ENCODE measurements at regions not wholly inside any gene's neighbourhood (a gene's known extent, or its start where the extent isn't known, plus 50 kb on each side); places are given as distances from the start of the nearest gene placed in this dataset.

GRCh38 chr5:38011668-38012188 is 171.9 kb upstream of the GDNF start:
- CTCF ChIA-PET: interaction anchor here (0.5 to 1.0 kb wide), 3 partner anchors 45 to 774 kb away, joined by 3 to 4 read pairs (median 3); no protein-coding TSS in a partner anchor
- POLR2A ChIA-PET: no interaction called here

GRCh38 chr5:38009749-38010358 is 170.0 kb upstream of the GDNF start:
- H3K36me3 ChIP-seq (ENCODE audit: control insufficient read depth in 2 of 2, insufficient read depth in 1 of 2, low read length in 2 of 2): no peaks in the 10 kb centered on the region
- H3K27ac ChIP-seq (ENCODE audit: extremely low read depth, low read depth, low read length): no peak overlapping the region; the same call in 1 of the 2 replicates
- no peak for TF ChIP-seq ZNF391 (tag by site-specific recombination; IDR thresholded peaks at IDR 0.05; ENCODE audit: borderline replicate concordance, low read depth)
- no peak for TF ChIP-seq ZBTB17 (tag by site-specific recombination; IDR thresholded peaks at IDR 0.05)
- TF ChIP-seq ZSCAN23 (tag by site-specific recombination; IDR thresholded peaks at IDR 0.05): no peak
- TF ChIP-seq ZNF654 (tag by site-specific recombination; IDR thresholded peaks at IDR 0.05; ENCODE audit: low read depth): no peak
- no peak for TF ChIP-seq ZNF626 (tag by site-specific recombination; IDR thresholded peaks at IDR 0.05)
- TF ChIP-seq ZFP41 (tag by site-specific recombination; IDR thresholded peaks at IDR 0.05; ENCODE audit: borderline replicate concordance): no peak
- TF ChIP-seq ELK4 (IDR thresholded peaks at IDR 0.05; ENCODE audit: borderline replicate concordance, low read depth, low read length): no peak
- no peak for TF ChIP-seq ZNF221 (tag by site-specific recombination; IDR thresholded peaks at IDR 0.05; ENCODE audit: borderline replicate concordance)
- TF ChIP-seq ZNF791 (tag by site-specific recombination; IDR thresholded peaks at IDR 0.05): no peak
- TF ChIP-seq ZNF624 (tag by site-specific recombination; IDR thresholded peaks at IDR 0.05): no peak
- TF ChIP-seq ZIC2 (tag by site-specific recombination; IDR thresholded peaks at IDR 0.05): no peak
- TF ChIP-seq ZNF10 (tag by site-specific recombination; IDR thresholded peaks at IDR 0.05): no peak
- TF ChIP-seq ZNF843 (tag by site-specific recombination; IDR thresholded peaks at IDR 0.05): no peak
- TF ChIP-seq ZNF398 (tag by site-specific recombination; IDR thresholded peaks at IDR 0.05): no peak
- TF ChIP-seq ATF2 (tag by site-specific recombination; IDR thresholded peaks at IDR 0.05; ENCODE audit: low read depth): no peak
- no peak for TF ChIP-seq SP2 (tag by site-specific recombination; IDR thresholded peaks at IDR 0.05)
- peaks cover 33% of the 10 kb centered on the region for H3K4me1 ChIP-seq (ENCODE audit: control insufficient read depth, insufficient read depth, low read length)
- ChIA-PET CTCF (interaction anchor here (0.7 kb wide), 1 partner anchor 284 kb away, joined by 4 read pairs; no protein-coding TSS in a partner anchor), POLR2A (no interaction called here)
- H3K4me3 ChIP-seq (ENCODE audit: low read depth, low read length): no peak overlapping the region
- no peaks in the 10 kb centered on the region for H3K9me3 ChIP-seq (ENCODE audit: control insufficient read depth, insufficient read depth, low read depth, low read length)

More at GRCh38 chr5:38011668-38012188, 171.9 kb upstream of the GDNF start:
- no peak overlapping the region for H3K4me3 ChIP-seq (ENCODE audit: low read depth, low read length)
- H3K36me3 ChIP-seq (ENCODE audit: control insufficient read depth in 2 of 2, insufficient read depth in 1 of 2, low read length in 2 of 2): no peaks in the 10 kb centered on the region
- H3K4me1 ChIP-seq (ENCODE audit: control insufficient read depth, insufficient read depth, low read length): peaks cover 33% of the 10 kb centered on the region
- no peak overlapping the region; the same call in 1 of the 2 replicates for H3K27ac ChIP-seq (ENCODE audit: extremely low read depth, low read depth, low read length)
- no peaks in the 10 kb centered on the region for H3K9me3 ChIP-seq (ENCODE audit: control insufficient read depth, insufficient read depth, low read depth, low read length)
- TF ChIP-seq ZNF398 (tag by site-specific recombination; IDR thresholded peaks at IDR 0.05) (no peak), ZBTB20 (tag by site-specific recombination; IDR thresholded peaks at IDR 0.05) (peak; percentile 40; the same call in 1 of the 2 replicates), ZNF133 (tag by site-specific recombination; IDR thresholded peaks at IDR 0.05) (peak; percentile 87), FEZF1 (tag by site-specific recombination; IDR thresholded peaks at IDR 0.05) (peak; percentile 47; the same call in 1 of the 2 replicates)

All from HEK293 (cell line).